Astrocyte (in vitro differentiated cells and primary cell): ENCODE measurements at regions not wholly inside any gene's neighbourhood (a gene's known extent, or its start where the extent isn't known, plus 50 kb on each side); places are given as distances from the start of the nearest gene placed in this dataset.

Experiments
- DNase-seq: peaks from one replicate; pipeline ENCODE4 v3.0.0-alpha.2; 2010; ENCODE audit warnings: low read depth
- FAIRE-seq: peaks from 2 replicates; lab custom pipeline; 2011; peaks lifted over from hg19 to GRCh38; lab: Jason Lieb, UNC
- H2AFZ ChIP-seq: 2 replicates; pipeline ENCODE4 v1.6.0; 2012; ENCODE audit warnings: low read depth, low read length, inconsistent platforms
- H3K27ac ChIP-seq: 2 replicates; pipeline ENCODE4 v1.5.1; 2011; ENCODE audit warnings: low read depth, low read length, inconsistent platforms
- H3K27me3 ChIP-seq: 2 replicates; pipeline ENCODE4 v1.6.0; 2011; ENCODE audit warnings: low read length, inconsistent platforms; ENCODE audit not compliant: insufficient read depth
- H3K36me3 ChIP-seq: 2 replicates; pipeline ENCODE4 v1.5.1; 2011; ENCODE audit warnings: low read length, inconsistent platforms; ENCODE audit not compliant: insufficient read depth
- H3K4me1 ChIP-seq: 2 replicates; pipeline ENCODE4 v1.5.1; 2011; ENCODE audit warnings: low read length, inconsistent platforms; ENCODE audit not compliant: insufficient read depth
- H3K4me2 ChIP-seq: 2 replicates; pipeline ENCODE4 v1.6.0; 2012; ENCODE audit warnings: low read length, inconsistent platforms
- H3K4me3 ChIP-seq: 2 replicates; pipeline ENCODE4 v1.5.1; 2011; ENCODE audit warnings: low read depth, mild to moderate bottlenecking, low read length, inconsistent platforms; ENCODE audit not compliant: insufficient read depth
- H3K79me2 ChIP-seq: 2 replicates; pipeline ENCODE4 v1.6.0; 2012; ENCODE audit warnings: mild to moderate bottlenecking, low read length, inconsistent platforms; ENCODE audit not compliant: insufficient read depth
- H3K9ac ChIP-seq: 2 replicates; pipeline ENCODE4 v1.6.0; 2012; ENCODE audit warnings: mild to moderate bottlenecking, low read length, inconsistent platforms
- H3K9me3 ChIP-seq: 2 replicates; pipeline ENCODE4 v1.5.1; 2012; ENCODE audit warnings: low read depth, mild to moderate bottlenecking, low read length, inconsistent platforms; ENCODE audit not compliant: insufficient read depth
- H4K20me1 ChIP-seq: 2 replicates; pipeline ENCODE4 v1.6.0; 2012; ENCODE audit warnings: low read length, inconsistent platforms; ENCODE audit not compliant: insufficient read depth
- H3K27ac Mint-ChIP-seq: one replicate; pipeline ENCODE4 v1.8.0; 2021; ENCODE audit warnings: mild to moderate bottlenecking, mixed read lengths; ENCODE audit not compliant: unreplicated experiment
- H3K27me3 Mint-ChIP-seq: one replicate; pipeline ENCODE4 v1.8.0; 2021; ENCODE audit warnings: low read depth, mixed read lengths; ENCODE audit not compliant: unreplicated experiment
- H3K36me3 Mint-ChIP-seq: one replicate; pipeline ENCODE4 v1.8.0; 2021; ENCODE audit warnings: low read depth, mixed read lengths; ENCODE audit not compliant: unreplicated experiment
- H3K4me1 Mint-ChIP-seq: one replicate; pipeline ENCODE4 v1.8.0; 2021; ENCODE audit warnings: low read depth, mixed read lengths; ENCODE audit not compliant: unreplicated experiment
- H3K4me3 Mint-ChIP-seq: one replicate; pipeline ENCODE4 v1.8.0; 2021; ENCODE audit warnings: mild to moderate bottlenecking, moderate library complexity, mixed read lengths; ENCODE audit not compliant: unreplicated experiment
- H3K9me3 Mint-ChIP-seq: one replicate; pipeline ENCODE4 v1.8.0; 2021; ENCODE audit warnings: mild to moderate bottlenecking, mixed read lengths; ENCODE audit not compliant: unreplicated experiment
- CTCF ChIP-seq: IDR thresholded peaks from 2 replicates; pipeline ENCODE4 v1.5.1; 2011; ENCODE audit warnings: low read depth, mild to moderate bottlenecking, inconsistent platforms, low read length, moderate library complexity; ENCODE audit not compliant: insufficient read depth
- EZH2 ChIP-seq: IDR thresholded peaks from 2 replicates; pipeline ENCODE4 v1.6.1; 2012; ENCODE audit warnings: mild to moderate bottlenecking, low read length, inconsistent platforms; ENCODE audit not compliant: insufficient read depth

GRCh38 chr15:58261368-58261767 is 123.2 kb downstream of the AQP9 start:
- peaks cover 5% of the 10 kb centered on the region for H3K27me3 Mint-ChIP-seq
- Histone ChIP-seq H3K27me3 (no peaks in the 10 kb centered on the region), H3K4me1 (no peaks in the 10 kb centered on the region), H3K27ac (no peak overlapping the region), H3K36me3 (no peaks in the 10 kb centered on the region), H3K4me2 (no peak overlapping the region), H3K79me2 (no peaks in the 10 kb centered on the region), H2AFZ (no peak overlapping the region), H3K4me3 (no peak overlapping the region), H4K20me1 (no peaks in the 10 kb centered on the region), H3K9me3 (no peaks in the 10 kb centered on the region), H3K9ac (no peak overlapping the region)
- no peak overlapping the region for H3K4me3 Mint-ChIP-seq
- TF ChIP-seq EZH2, result no peak
- TF ChIP-seq CTCF, result no peak
- no peak overlapping the region for H3K27ac Mint-ChIP-seq
- DNase-seq (no peak), FAIRE-seq (no peak)
- peaks cover 4% of the 10 kb centered on the region for H3K9me3 Mint-ChIP-seq
- H3K4me1 Mint-ChIP-seq, result no peaks in the 10 kb centered on the region
- no peaks in the 10 kb centered on the region for H3K36me3 Mint-ChIP-seq

- no peaks in the 10 kb centered on the region for H3K4me1 ChIP-seq
- no peak overlapping the region for H2AFZ ChIP-seq
- no peak for FAIRE-seq
- no peak overlapping the region for H3K27ac ChIP-seq
- no peaks in the 10 kb centered on the region for H4K20me1 ChIP-seq
- Mint-ChIP-seq H3K4me1 (no peaks in the 10 kb centered on the region), H3K27ac (no peak overlapping the region), H3K36me3 (no peaks in the 10 kb centered on the region), H3K27me3 (peaks cover 5% of the 10 kb centered on the region), H3K9me3 (peaks cover 4% of the 10 kb centered on the region), H3K4me3 (no peak overlapping the region)
- no peaks in the 10 kb centered on the region for H3K36me3 ChIP-seq
- no peak for TF ChIP-seq CTCF
- no peak for TF ChIP-seq EZH2
- no peaks in the 10 kb centered on the region for H3K9me3 ChIP-seq
- no peak overlapping the region for H3K9ac ChIP-seq
- H3K27me3 ChIP-seq, result no peaks in the 10 kb centered on the region
- no peak overlapping the region for H3K4me3 ChIP-seq
- DNase-seq, result no peak
- H3K4me2 ChIP-seq, result no peak overlapping the region
- H3K79me2 ChIP-seq, result no peaks in the 10 kb centered on the region
Measured at GRCh38 chr15:58264053-58264971, 126.1 kb downstream of the AQP9 start.

GRCh38 chr15:58267051-58267450 is 128.9 kb downstream of the AQP9 start:
- Mint-ChIP-seq H3K4me3 (no peak overlapping the region), H3K27me3 (peaks cover 5% of the 10 kb centered on the region), H3K4me1 (peaks cover 6% of the 10 kb centered on the region), H3K9me3 (peaks cover 7% of the 10 kb centered on the region), H3K27ac (no peak overlapping the region), H3K36me3 (no peaks in the 10 kb centered on the region)
- Histone ChIP-seq H3K9me3 (peaks cover 6% of the 10 kb centered on the region), H3K4me2 (no peak overlapping the region), H2AFZ (no peak overlapping the region), H3K27me3 (no peaks in the 10 kb centered on the region), H3K27ac (no peak overlapping the region), H3K9ac (no peak overlapping the region), H3K79me2 (no peaks in the 10 kb centered on the region), H3K36me3 (no peaks in the 10 kb centered on the region), H4K20me1 (no peaks in the 10 kb centered on the region), H3K4me3 (no peak overlapping the region), H3K4me1 (no peaks in the 10 kb centered on the region)
- DNase-seq (no peak), FAIRE-seq (no peak)
- no peak for TF ChIP-seq EZH2
- no peak for TF ChIP-seq CTCF
